ENCODE measurements at regions not wholly inside any gene's neighbourhood (a gene's known extent, or its start where the extent isn't known, plus 50 kb on each side); places are given as distances from the start of the nearest gene placed in this dataset.

DNA sequence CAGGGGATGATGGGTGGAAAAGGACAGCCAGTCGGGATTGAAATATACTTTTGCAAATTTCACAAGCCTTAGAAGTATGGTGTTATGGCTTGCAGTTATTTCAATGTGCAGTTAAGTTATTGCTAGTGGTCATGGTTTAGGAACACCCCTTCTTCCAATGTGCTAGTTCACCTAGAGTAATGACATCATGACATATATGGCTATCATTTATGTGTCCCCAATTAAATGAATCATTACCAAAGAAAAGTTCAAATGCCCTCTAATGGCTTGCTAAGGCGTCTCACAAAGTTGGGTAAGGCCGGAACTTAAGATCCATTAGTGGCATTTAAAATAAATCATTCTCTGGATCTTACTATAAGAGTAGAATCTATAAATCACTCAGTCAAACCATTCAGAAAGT is 271.6 kb downstream of the SPRY2 start:
- TF ChIP-seq CTCF (conservative IDR thresholded peaks at IDR 0.05), result no peak
- no peak for TF ChIP-seq EZH2 (IDR thresholded peaks at IDR 0.05; ENCODE audit: low read depth)
